SU-DHL-6 (cell line): ENCODE measurements at regions not wholly inside any gene's neighbourhood (a gene's known extent, or its start where the extent isn't known, plus 50 kb on each side); places are given as distances from the start of the nearest gene placed in this dataset.
"Not testable (repeated sequence)": the region's sequence is repeated elsewhere in the genome, so short reads cannot be mapped to it uniquely, and the experiment has no call there.

Experiments used
- H2AFZ ChIP-seq: fragments of 200-600 bp; sonication (generic); 2 replicates; pipeline ENCODE4 v1.6.1; 2014; ENCODE audit warnings: low read depth, mild to moderate bottlenecking, moderate library complexity, mixed read lengths, antibody characterized with exemption, low read length; ENCODE audit not compliant: severe bottlenecking
- H3F3A ChIP-seq: fragments of 200-600 bp; shearing (Covaris generic); 2 replicates; pipeline ENCODE4 v1.6.0; 2016; ENCODE audit warnings: antibody characterized with exemption, mild to moderate bottlenecking; ENCODE audit not compliant: insufficient read depth
- H3K27ac ChIP-seq: fragments of 200-600 bp; sonication (generic); 2 replicates; pipeline ENCODE4 v1.5.1; 2016; ENCODE audit warnings: low read depth, mild to moderate bottlenecking, low read length, moderate library complexity, mixed read lengths
- H3K27me3 ChIP-seq: fragments of 200-600 bp; sonication (generic), shearing (Covaris generic); 2 replicates; pipeline ENCODE4 v1.6.0; 2014; ENCODE audit warnings: mild to moderate bottlenecking, low read length
- H3K36me3 ChIP-seq: fragments of 200-600 bp; sonication (generic); 2 replicates; pipeline ENCODE4 v1.6.1; 2014; ENCODE audit warnings: mild to moderate bottlenecking, low read length, mixed read lengths
- H3K4me2 ChIP-seq: fragments of 300-600, 200-600 bp; shearing (Covaris generic), sonication (generic); 2 replicates; pipeline ENCODE4 v1.6.0; 2014; ENCODE audit warnings: low read length, low read depth, mild to moderate bottlenecking; ENCODE audit not compliant: poor library complexity, severe bottlenecking
- H3K4me3 ChIP-seq: fragments of 200-600 bp; sonication (generic); 2 replicates; pipeline ENCODE4 v1.5.1; 2014; ENCODE audit warnings: antibody characterized with exemption, low read length, mild to moderate bottlenecking, mixed read lengths; ENCODE audit not compliant: insufficient read depth, poor library complexity, severe bottlenecking
- H3K79me2 ChIP-seq: fragments of 200-600 bp; sonication (generic); 2 replicates; pipeline ENCODE4 v1.6.1; 2014; ENCODE audit warnings: mild to moderate bottlenecking, low read length, moderate library complexity; ENCODE audit not compliant: insufficient read depth
- H3K9ac ChIP-seq: fragments of 200-600 bp; sonication (generic); 2 replicates; pipeline ENCODE4 v1.7.0; 2014; ENCODE audit warnings: mild to moderate bottlenecking, low read length
- H3K9me2 ChIP-seq: fragments of 200-600 bp; sonication (generic); replicated peaks from 2 replicates; pipeline ENCODE4 v1.6.1; 2014; ENCODE audit warnings: low read length; ENCODE audit not compliant: insufficient read depth
- H3K9me3 ChIP-seq: fragments of 200-600 bp; sonication (generic); 2 replicates; pipeline ENCODE4 v1.6.1; 2014; ENCODE audit warnings: low read length, mixed read lengths; ENCODE audit not compliant: insufficient read depth
- H4K20me1 ChIP-seq: fragments of 200-600 bp; sonication (generic); 2 replicates; pipeline ENCODE4 v1.6.1; 2014; ENCODE audit warnings: low read depth, mild to moderate bottlenecking, antibody characterized with exemption, low read length, moderate library complexity, mixed read lengths
- CTCF ChIP-seq: fragments of 200-600 bp; sonication (generic); IDR thresholded peaks from one replicate; pipeline ENCODE4 v1.5.1; 2017; ENCODE audit warnings: antibody characterized with exemption, mild to moderate bottlenecking, low read length, moderate library complexity; ENCODE audit not compliant: insufficient read depth, poor library complexity, severe bottlenecking
- EZH2phosphoT487 ChIP-seq: fragments of 200-600 bp; sonication (generic), shearing (Covaris generic); conservative IDR thresholded peaks from 2 replicates; pipeline ENCODE4 v1.6.1; 2018; ENCODE audit warnings: mild to moderate bottlenecking, antibody characterized with exemption, low read length, moderate library complexity, mixed read lengths

- Histone ChIP-seq H3K9me3 (no peaks in the 10 kb centered on the region), H2AFZ (no peak overlapping the region), H3K27me3 (no peaks in the 10 kb centered on the region), H3F3A (no peaks in the 10 kb centered on the region), H3K36me3 (no peaks in the 10 kb centered on the region), H4K20me1 (no peaks in the 10 kb centered on the region), H3K27ac (no peak overlapping the region), H3K4me2 (no peak overlapping the region), H3K9ac (no peak overlapping the region), H3K79me2 (no peaks in the 10 kb centered on the region), H3K4me3 (no peak overlapping the region), H3K9me2 (no peaks in the 10 kb centered on the region)
- TF ChIP-seq CTCF (no peak), EZH2phosphoT487 (no peak)
Measured at GRCh38 chr4:115485402-115485801, 372.0 kb upstream of the NDST4 start.

- Histone ChIP-seq H3K36me3 (no peaks in the 10 kb centered on the region), H3K9me3 (no peaks in the 10 kb centered on the region), H3K79me2 (no peaks in the 10 kb centered on the region), H3F3A (no peaks in the 10 kb centered on the region), H4K20me1 (no peaks in the 10 kb centered on the region), H3K27me3 (no peaks in the 10 kb centered on the region), H3K27ac (no peak overlapping the region), H3K9me2 (no peaks in the 10 kb centered on the region), H2AFZ (peak overlapping the region; percentile 39), H3K4me2 (no peak overlapping the region), H3K4me3 (no peak overlapping the region), H3K9ac (no peak overlapping the region)
- TF ChIP-seq EZH2phosphoT487 (no peak), CTCF (no peak)
Measured at GRCh38 chr4:115484479-115484878, 371.1 kb upstream of the NDST4 start.

GRCh38 chr4:115470763-115471162 is 357.3 kb upstream of the NDST4 start:
- TF ChIP-seq EZH2phosphoT487 (no peak), CTCF (no peak)
- H3K27ac ChIP-seq, result no peak overlapping the region
- H3F3A ChIP-seq, result no peaks in the 10 kb centered on the region
- H3K79me2 ChIP-seq, result no peaks in the 10 kb centered on the region
- H3K9ac ChIP-seq, result no peak overlapping the region
- H3K36me3 ChIP-seq, result no peaks in the 10 kb centered on the region
- no peak overlapping the region for H2AFZ ChIP-seq
- H3K9me3 ChIP-seq, result no peaks in the 10 kb centered on the region
- no peaks in the 10 kb centered on the region for H3K9me2 ChIP-seq
- H3K4me2 ChIP-seq, result no peak overlapping the region
- no peaks in the 10 kb centered on the region for H3K27me3 ChIP-seq
- no peaks in the 10 kb centered on the region for H4K20me1 ChIP-seq
- H3K4me3 ChIP-seq, result no peak overlapping the region

- H3K36me3 ChIP-seq, H3K9me3 ChIP-seq, H3K4me3 ChIP-seq, H3K27ac ChIP-seq, H2AFZ ChIP-seq, H3K27me3 ChIP-seq, H4K20me1 ChIP-seq, H3K9ac ChIP-seq, H3K79me2 ChIP-seq, H3K9me2 ChIP-seq, H3F3A ChIP-seq, H3K4me2 ChIP-seq: not testable (repeated sequence)
Measured at GRCh38 chr4:115459301-115459700, 345.9 kb upstream of the NDST4 start.
